22Rv1 (cell line): ENCODE measurements at regions not wholly inside any gene's neighbourhood (a gene's known extent, or its start where the extent isn't known, plus 50 kb on each side); places are given as distances from the start of the nearest gene placed in this dataset.

Experiments used
- ZFX ChIP-seq: fragments of 450-650 bp; IDR thresholded peaks from 2 replicates; pipeline ENCODE4 v1.6.1; 2017; ENCODE audit warnings: antibody characterized with exemption, borderline replicate concordance
- TF ChIP-seq, protein P1 (sequence below): fragments of 450-650 bp; IDR thresholded peaks from 2 replicates; pipeline ENCODE4 v1.5.1; 2017; ENCODE audit warnings: mild to moderate bottlenecking

DNA sequence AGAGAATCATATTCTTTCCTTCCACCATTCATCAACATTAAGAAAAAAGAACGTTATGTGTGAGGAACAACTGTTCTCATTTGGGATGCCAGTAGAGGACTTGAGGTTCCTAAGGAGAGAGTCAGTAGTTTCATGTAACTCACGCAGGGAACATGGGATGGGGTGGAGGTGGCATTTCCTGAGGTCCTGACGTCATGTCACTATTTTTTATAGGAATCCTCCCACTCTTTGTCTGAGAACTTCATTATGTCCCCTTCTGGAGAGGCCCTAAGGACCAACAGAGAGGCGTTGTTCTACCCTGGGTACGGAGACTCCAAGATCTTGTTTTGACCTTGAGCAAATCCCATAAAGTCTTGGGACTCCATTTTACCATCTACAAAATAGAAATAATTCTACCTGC lies 211.7 kb upstream of the SOX9 start:
- no peak for TF ChIP-seq ZFX
- TF ChIP-seq, protein P1, sequence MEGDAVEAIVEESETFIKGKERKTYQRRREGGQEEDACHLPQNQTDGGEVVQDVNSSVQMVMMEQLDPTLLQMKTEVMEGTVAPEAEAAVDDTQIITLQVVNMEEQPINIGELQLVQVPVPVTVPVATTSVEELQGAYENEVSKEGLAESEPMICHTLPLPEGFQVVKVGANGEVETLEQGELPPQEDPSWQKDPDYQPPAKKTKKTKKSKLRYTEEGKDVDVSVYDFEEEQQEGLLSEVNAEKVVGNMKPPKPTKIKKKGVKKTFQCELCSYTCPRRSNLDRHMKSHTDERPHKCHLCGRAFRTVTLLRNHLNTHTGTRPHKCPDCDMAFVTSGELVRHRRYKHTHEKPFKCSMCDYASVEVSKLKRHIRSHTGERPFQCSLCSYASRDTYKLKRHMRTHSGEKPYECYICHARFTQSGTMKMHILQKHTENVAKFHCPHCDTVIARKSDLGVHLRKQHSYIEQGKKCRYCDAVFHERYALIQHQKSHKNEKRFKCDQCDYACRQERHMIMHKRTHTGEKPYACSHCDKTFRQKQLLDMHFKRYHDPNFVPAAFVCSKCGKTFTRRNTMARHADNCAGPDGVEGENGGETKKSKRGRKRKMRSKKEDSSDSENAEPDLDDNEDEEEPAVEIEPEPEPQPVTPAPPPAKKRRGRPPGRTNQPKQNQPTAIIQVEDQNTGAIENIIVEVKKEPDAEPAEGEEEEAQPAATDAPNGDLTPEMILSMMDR, result no peak
